ENCODE measurements at regions not wholly inside any gene's neighbourhood (a gene's known extent, or its start where the extent isn't known, plus 50 kb on each side); places are given as distances from the start of the nearest gene placed in this dataset.

DNA sequence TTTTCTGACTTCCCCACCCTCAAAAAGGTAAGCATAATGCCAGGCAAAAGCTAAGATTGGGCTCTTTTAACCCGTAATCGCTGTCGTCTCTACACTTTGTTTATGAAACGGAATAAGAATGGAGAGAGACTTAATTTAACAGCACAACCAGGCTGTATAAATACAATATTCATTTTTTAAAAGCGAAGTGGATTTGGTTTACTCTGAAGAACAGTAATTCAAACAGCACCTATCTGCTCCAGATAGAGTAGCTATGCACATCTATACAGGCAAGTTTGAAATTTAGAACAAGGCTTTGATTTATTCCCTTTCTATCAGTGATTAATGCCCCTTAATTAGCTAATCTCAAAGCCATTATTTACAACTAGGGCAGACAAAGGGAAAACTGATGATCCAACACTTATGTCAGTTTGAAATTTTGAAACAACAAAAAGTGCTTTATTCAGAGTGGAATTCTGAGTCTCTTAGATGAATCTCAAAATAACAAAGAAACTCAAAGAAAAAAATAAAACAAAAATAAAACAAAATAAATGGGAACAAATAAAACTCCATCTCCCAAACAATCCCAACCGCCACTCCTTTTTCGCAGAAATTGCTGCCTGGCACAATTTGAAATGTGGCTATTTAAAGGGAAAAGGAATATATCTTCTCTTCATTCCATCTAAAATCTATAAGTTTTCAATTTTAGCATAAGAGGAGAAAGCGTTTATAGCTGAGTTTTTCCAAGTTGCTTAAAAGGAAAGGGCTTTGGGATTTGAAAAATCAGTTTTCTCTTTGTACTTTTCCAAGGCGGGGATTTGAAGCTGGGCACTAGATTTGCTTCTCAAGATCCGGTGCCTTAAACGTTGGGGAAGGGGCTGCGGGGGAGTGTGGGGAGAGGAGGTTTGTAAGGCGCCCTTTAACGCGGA is 298.6 kb downstream of the PARP8 start:
- no peak for DNase-seq

GRCh38 chr5:50965654-50966375 is 299.4 kb downstream of the PARP8 start:
- no peak for DNase-seq

- no peak for DNase-seq
Observed at GRCh38 chr5:50967009-50967562, 300.6 kb downstream of the PARP8 start.

DNA sequence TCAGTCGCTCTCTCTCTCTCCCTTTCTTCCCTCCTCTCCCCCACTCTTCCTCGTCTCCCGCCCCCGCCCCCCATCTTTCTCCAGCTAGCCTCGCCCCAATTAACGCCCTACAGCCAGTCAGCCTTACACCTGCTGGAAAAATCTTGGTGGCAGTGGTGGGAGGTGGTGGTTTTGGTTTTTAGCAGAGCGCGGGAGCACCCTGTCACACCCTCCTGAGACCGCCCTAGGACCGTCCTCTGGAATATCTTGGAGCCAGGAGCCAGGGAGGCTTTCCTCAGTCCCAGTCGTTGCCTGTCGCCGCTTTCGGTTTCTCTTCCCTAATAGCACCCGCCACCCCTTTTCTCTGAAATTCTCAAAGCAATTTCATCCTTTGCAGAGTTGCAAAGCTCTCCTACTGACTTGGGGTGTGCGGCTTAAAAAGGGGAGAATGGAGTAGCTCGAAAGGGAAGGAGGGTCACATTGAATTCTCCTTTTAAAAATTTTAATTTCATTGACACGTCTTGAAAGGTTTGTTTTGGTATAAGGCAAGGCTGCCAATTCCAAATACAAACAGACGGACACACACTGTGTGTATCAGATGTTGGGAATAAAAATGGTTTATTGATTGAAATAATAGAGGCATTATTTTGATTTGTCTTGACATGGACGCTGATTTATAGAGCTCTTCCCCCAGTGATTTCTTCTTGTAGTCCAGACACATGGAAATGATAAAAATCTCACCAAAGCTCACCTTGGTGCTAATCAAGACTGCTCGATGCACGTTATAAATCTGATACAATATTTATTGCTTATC is 301.3 kb downstream of the PARP8 start:
- no peak for DNase-seq

GRCh38 chr5:50968356-50969149 is 302.1 kb downstream of the PARP8 start:
- no peak for DNase-seq

DNA sequence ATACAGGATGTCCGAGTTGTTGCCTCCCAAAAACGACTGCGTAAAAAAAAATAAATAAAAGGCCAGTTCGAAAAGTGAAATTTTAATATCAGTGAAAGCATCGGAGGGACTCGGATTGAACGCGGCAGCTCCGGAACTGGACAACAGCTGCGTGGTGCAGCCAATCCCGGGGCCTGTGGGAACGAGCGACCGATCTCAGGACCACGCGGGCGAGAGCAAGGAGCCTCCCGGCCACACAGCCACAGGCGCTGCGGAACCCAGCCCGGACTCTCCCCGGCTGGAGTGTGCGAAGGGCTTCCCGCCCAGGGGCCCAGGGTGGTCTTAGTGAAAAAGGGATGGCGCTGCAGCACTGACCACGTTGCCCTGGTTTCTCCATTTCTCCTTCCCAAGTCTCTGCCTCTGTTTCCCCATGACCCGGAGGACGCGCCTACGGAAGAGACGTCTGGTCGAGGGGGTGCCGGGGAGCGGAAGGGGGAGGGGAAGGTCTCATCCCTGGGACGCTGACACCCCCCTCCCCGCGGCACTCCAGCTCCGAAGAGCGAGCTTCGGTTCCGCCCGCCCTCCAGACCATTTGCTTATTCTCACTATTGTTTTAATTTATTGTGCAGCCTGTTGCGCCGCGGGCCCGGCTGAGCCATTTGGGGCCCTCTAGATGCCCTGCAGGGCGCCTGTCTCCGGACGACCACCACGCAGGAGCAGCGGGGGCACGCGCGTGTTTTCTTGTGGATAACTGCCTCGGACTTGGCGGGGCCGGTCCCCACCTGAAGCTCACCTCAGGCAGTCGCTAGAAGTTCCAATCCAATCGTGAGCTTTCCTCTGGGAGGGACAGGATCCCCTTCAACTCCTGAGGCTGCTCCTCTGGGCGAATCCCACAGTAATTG is 303.0 kb downstream of the PARP8 start:
- DNase-seq: no peak

DNA sequence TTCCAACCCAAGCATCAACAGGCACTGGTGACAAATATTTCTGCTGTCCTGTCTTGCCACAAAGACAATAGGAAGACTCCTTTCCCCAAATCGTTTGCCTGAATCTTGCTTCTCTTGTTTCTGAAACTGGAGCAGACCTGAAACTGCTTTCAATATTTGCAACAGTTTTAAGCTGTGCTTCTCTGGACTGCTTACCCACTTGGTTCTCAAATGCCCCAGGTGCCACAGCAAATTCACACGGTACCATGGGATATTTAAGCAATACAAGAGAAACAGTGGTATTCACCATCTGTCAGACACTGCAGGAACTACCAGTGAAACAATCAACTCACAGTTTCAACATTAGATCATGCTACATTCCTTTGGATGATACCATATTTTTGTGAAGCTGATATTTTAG is 309.4 kb downstream of the PARP8 start:
- no peak for DNase-seq

- no peak for DNase-seq
Observed at GRCh38 chr5:50978924-50979323, 312.5 kb downstream of the PARP8 start.

GRCh38 chr5:50984640-50985039 is 318.2 kb downstream of the PARP8 start:
- no peak for DNase-seq

GRCh38 chr5:50990296-50990924 is 324.0 kb downstream of the PARP8 start:
- DNase-seq: no peak

DNA sequence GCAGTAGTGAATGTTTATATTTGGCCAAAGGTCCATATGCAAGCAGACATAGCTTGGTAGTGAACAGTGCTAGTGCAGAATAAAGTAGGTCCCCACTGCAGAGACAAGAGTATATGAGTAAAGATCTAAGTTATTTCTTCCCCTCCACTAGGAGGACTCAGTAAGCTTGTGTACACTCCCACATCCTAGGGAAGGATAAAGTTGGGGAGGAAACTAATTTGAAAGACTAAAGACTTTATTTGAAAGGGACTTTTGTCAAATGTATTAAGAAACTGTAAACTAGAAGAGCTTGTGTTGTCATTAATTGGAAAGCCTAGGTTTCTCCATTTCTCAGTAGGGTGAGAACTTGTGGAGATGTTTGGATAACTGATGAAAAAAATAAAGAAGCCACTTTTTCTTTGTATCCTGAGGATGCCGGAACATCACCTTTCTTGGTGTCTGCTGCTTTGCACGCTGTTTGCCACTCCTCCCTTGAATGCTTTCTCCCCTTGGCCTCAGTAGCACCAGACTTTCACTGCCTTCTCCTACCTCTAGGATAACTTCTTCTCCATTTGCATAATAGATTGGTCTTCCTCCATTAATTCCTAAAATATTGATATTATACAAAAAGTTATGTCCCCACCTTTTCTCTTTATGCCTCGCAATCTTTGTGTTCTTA is 329.0 kb downstream of the PARP8 start:
- no peak for DNase-seq

GRCh38 chr5:51001227-51001923 is 334.9 kb downstream of the PARP8 start:
- DNase-seq: no peak

DNA sequence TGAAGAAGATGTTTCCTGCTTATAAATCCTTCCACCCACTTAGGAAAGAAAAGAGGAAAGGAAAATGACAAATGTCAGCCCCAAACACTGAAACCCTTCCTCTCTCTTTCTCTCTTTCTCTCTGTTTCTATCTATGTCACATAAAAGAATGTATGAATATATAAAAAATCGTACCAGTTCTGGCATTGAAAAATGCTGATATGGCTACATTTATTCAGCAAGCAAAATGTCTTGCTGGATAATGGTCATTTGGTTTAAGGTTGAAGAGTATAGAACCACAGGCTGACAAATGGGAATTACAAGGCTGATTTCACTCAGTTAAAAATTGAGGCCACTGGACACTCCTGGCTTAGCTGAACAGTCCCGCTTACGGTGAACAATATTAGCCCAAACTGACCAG is 335.9 kb downstream of the PARP8 start:
- no peak for DNase-seq

DNA sequence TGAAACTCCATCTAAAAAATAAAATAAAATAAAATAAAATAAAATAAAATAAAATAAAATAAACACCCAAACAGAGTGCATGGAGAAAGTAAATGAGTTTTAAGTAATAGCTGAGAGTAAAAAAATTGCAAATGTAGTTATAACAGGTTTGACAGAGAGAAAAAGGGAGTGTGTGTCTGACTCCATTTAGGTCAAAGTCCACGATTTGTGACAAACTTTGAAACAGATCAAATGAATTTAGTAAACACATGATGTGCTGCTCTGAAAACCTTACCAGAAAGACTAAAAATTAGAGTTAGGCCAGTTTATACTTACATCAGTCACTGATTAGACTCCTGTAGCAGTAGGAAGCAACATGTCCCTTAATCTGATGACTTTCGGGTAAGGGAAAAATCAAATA is 346.6 kb downstream of the PARP8 start:
- DNase-seq: no peak

GRCh38 chr5:51018423-51018822 is 352.0 kb downstream of the PARP8 start:
- DNase-seq: no peak

DNA sequence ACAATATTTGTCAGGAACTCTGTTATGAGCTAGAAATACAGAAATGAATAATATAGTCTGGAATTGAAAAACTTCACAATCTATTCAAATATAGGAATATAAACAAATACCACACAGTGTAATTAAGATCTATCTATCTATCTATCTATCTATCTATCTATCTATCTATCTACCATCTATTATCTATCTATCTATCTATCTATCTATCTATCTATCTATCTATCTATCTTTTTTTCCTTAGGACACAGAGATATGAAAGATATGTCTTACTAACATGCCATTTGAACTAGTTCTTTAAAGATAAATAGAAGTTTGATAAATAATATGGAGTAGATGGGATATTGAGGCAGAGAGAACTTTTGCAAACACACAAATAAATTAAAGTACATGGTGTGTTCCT is 357.8 kb downstream of the PARP8 start:
- no peak for DNase-seq

DNA sequence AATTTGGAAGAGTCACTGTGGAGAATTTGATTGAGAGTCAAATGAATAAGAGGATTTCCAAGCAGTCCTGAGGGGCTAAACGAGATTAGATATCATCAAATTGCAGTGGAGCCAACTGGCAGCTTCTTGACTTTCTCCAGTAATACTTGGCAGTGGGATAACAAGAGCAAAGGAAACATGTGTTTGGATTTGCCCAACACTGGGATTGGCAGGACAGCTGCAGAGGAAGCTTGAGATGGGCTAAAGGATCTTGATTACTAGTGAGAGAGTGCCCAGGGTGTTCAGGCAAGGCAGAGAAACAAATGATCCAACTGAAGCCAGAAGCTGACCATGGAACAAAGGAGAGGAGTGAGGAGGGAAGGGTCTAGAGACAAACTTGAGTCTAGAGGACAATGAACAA is 356.0 kb upstream of the ISL1 start:
- no peak for DNase-seq

DNA sequence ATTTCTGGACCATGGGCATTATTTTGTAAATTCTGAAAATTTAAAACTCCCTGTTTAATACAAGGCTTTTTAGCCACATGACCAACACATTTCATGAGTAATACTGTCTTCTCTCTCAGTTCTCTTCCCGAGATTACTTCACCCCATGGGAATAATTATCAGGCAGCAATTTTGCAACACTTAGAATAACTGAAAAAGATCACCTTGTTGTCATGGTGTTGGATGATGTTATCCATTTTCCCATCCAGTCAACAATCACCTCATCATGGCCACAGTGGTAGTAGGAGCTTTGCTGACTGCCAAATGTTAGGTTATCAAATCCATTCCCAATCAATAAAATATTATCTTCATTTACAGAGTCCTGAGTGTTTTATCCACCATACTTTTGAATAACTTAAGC is 354.9 kb upstream of the ISL1 start:
- DNase-seq: no peak

DNA sequence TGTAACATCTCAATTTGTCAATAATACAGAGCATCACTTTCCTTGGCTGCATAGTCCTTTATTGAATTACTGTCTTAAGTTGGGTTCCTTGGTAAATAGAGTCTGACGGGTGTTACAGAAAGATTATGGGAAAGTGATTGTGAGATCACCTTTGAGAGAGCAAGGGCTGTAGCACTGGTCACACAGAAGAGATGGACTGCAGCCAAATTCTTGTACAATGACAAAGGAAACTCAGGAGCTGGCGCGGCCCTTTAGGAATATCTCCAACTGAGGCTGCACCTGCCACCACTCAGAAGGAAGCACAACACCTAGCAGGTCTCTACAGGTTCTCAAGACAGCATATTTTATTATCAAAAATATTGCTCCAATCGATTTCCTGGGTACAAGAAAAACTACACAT is 350.0 kb upstream of the ISL1 start:
- DNase-seq: no peak

Measured in stimulated activated CD4-positive, alpha-beta T cell treated with anti-CD3 and anti-CD28 coated beads, Interleukin-4, amount 100 ng/mL, for 1 hour (primary cell).